ENCODE measurements at regions not wholly inside any gene's neighbourhood (a gene's known extent, or its start where the extent isn't known, plus 50 kb on each side); places are given as distances from the start of the nearest gene placed in this dataset.

DNA sequence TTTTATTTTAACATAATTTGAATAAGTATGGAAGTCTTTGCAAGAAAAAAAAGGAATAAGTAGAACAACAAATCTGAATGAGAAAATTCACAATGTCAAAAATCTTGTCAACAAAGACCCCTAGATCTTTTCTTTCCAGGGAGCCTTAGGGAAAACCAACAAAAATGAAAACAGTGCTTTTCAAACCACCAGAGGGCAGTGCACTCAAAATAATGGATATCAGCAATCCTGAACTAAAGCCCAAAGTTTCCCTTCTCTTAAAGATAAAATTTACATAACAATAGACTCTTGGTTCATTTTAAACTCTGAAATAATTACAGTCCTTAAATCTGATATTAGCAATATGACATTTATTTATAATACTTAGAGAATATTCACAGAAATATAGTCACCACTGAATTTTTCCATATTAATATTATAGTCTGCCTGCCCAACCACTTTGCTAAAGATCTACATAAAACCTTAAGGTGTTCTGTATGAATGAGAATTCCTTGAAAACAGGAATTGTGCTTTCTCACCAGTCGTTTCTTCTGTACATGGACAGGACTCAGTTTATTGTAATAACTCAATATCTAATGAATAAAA lies 105.3 kb upstream of the BMP5 start:
- H3K27me3 ChIP-seq (ENCODE audit: control insufficient read depth in 3 of 3, insufficient read depth in 3 of 3, low read length in 2 of 3): no peaks in the 10 kb centered on the region
- H3K4me1 ChIP-seq (ENCODE audit: control insufficient read depth in 5 of 5, insufficient read depth in 5 of 5, low read length in 5 of 5): peaks cover 0 to 16% (median 0%) of the 10 kb centered on the region in 5 donors
- TF ChIP-seq, protein P1, sequence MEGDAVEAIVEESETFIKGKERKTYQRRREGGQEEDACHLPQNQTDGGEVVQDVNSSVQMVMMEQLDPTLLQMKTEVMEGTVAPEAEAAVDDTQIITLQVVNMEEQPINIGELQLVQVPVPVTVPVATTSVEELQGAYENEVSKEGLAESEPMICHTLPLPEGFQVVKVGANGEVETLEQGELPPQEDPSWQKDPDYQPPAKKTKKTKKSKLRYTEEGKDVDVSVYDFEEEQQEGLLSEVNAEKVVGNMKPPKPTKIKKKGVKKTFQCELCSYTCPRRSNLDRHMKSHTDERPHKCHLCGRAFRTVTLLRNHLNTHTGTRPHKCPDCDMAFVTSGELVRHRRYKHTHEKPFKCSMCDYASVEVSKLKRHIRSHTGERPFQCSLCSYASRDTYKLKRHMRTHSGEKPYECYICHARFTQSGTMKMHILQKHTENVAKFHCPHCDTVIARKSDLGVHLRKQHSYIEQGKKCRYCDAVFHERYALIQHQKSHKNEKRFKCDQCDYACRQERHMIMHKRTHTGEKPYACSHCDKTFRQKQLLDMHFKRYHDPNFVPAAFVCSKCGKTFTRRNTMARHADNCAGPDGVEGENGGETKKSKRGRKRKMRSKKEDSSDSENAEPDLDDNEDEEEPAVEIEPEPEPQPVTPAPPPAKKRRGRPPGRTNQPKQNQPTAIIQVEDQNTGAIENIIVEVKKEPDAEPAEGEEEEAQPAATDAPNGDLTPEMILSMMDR (IDR thresholded peaks at IDR 0.05; ENCODE audit: control extremely low read depth, extremely low read depth): peak; percentile 33
- no peak overlapping the region for H3K9ac ChIP-seq (ENCODE audit: insufficient read depth in 1 of 2, low read length in 2 of 2)
- H3K4me3 ChIP-seq: no peak overlapping the region
- H3K9me3 ChIP-seq (ENCODE audit: control insufficient read depth in 4 of 4, insufficient read depth in 3 of 4, low read length in 3 of 4): peaks cover 0 to 2% (median 0%) of the 10 kb centered on the region in 4 donors
- ATAC-seq (ENCODE audit: insufficient read depth, low FRiP score) (no peak), DNase-seq (peak; percentile 40 to 86 (median 85))
- WGBS, 2 donors: 23 to 50% methylated on average over 1 of the region's 1 CpG
- no peak overlapping the region for H3K27ac ChIP-seq (ENCODE audit: low read depth in 1 of 2, low read length in 1 of 2)
- H3K36me3 ChIP-seq (ENCODE audit: control insufficient read depth in 4 of 4, insufficient read depth in 4 of 4, low read length in 4 of 4): no peaks in the 10 kb centered on the region

GRCh38 chr6:55979526-55979925 lies 104.1 kb upstream of the BMP5 start:
- DNase-seq: no peak
- TF ChIP-seq, protein P1 (IDR thresholded peaks at IDR 0.05; ENCODE audit: control extremely low read depth, extremely low read depth): no peak
- no peaks in the 10 kb centered on the region for H3K27me3 ChIP-seq (ENCODE audit: control insufficient read depth in 3 of 3, insufficient read depth in 3 of 3, low read length in 2 of 3)
- ATAC-seq (ENCODE audit: insufficient read depth, low FRiP score): no peak
- no peaks in the 10 kb centered on the region for H3K9me3 ChIP-seq (ENCODE audit: control insufficient read depth in 4 of 4, insufficient read depth in 3 of 4, low read length in 3 of 4)
- H3K4me3 ChIP-seq: no peak overlapping the region
- no peaks in the 10 kb centered on the region for H3K36me3 ChIP-seq (ENCODE audit: control insufficient read depth in 4 of 4, insufficient read depth in 4 of 4, low read length in 4 of 4)
- H3K4me1 ChIP-seq (ENCODE audit: control insufficient read depth in 5 of 5, insufficient read depth in 5 of 5, low read length in 5 of 5): peaks cover 0 to 16% (median 0%) of the 10 kb centered on the region in 5 donors
- no peak overlapping the region for H3K9ac ChIP-seq (ENCODE audit: insufficient read depth in 1 of 2, low read length in 2 of 2)
- H3K27ac ChIP-seq (ENCODE audit: low read depth in 1 of 2, low read length in 1 of 2): no peak overlapping the region

DNA sequence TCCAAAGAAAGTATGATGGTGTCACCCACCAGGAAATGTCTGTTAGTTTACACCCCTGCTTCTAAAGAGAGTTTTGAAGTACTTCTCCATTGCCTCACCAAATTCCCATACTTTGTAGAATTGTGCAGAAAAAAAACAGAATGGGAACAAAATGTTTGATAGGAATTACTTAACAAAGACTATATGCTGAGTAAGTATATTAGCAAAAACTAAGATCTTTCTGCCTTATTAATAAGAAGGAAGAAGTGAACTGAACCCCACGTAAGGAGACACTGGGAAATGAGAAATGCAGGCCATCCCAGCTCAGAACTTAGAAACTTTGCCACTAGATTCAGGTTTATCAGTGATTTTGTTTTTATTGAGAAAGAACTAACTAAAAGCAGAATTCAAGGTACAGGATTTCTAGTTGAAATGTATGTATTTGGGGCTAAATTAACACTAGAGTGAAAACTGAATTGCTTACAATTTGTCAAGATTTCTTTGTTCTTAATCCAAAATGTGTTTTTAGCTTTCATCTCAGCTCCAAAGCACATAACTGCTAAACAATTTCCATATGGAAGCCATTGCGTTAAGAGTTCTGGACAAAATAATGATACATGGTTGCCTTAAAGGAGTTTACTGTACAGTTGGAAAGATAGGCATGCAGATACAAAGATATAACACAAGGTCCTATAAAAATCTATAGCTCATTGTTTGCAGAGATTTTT lies 102.7 kb upstream of the BMP5 start:
- H3K4me1 ChIP-seq (ENCODE audit: control insufficient read depth in 5 of 5, insufficient read depth in 5 of 5, low read length in 5 of 5): peaks cover 0 to 16% (median 0%) of the 10 kb centered on the region in 5 donors
- TF ChIP-seq, protein P1 (IDR thresholded peaks at IDR 0.05; ENCODE audit: control extremely low read depth, extremely low read depth): no peak
- WGBS, 2 donors: 85 to 91% methylated on average over 2 of the region's 2 CpGs
- H3K36me3 ChIP-seq (ENCODE audit: control insufficient read depth in 4 of 4, insufficient read depth in 4 of 4, low read length in 4 of 4): no peaks in the 10 kb centered on the region
- no peak overlapping the region for H3K4me3 ChIP-seq
- H3K9ac ChIP-seq (ENCODE audit: insufficient read depth in 1 of 2, low read length in 2 of 2): no peak overlapping the region
- no peak overlapping the region for H3K27ac ChIP-seq (ENCODE audit: low read depth in 1 of 2, low read length in 1 of 2)
- no peaks in the 10 kb centered on the region for H3K9me3 ChIP-seq (ENCODE audit: control insufficient read depth in 4 of 4, insufficient read depth in 3 of 4, low read length in 3 of 4)
- no peaks in the 10 kb centered on the region for H3K27me3 ChIP-seq (ENCODE audit: control insufficient read depth in 3 of 3, insufficient read depth in 3 of 3, low read length in 2 of 3)
- DNase-seq (peak in 2 of 3 donors; percentile 73 to 75), ATAC-seq (ENCODE audit: insufficient read depth, low FRiP score) (no peak)

All from lung (tissue), 11 donors.